GM10266 (cell line): ENCODE measurements at regions not wholly inside any gene's neighbourhood (a gene's known extent, or its start where the extent isn't known, plus 50 kb on each side); places are given as distances from the start of the nearest gene placed in this dataset.

Source experiments
- DNase-seq: peaks from one replicate; pipeline ENCODE4 v3.0.0; 2012; ENCODE audit errors: extremely low spot score
- TF ChIP-seq, protein P1 (sequence below): IDR thresholded peaks from 2 replicates; pipeline ENCODE4 v1.5.1; 2012; ENCODE audit warnings: mild to moderate bottlenecking, low read depth; ENCODE audit not compliant: control insufficient read depth, insufficient read depth; ENCODE audit errors: missing control alignments

DNA sequence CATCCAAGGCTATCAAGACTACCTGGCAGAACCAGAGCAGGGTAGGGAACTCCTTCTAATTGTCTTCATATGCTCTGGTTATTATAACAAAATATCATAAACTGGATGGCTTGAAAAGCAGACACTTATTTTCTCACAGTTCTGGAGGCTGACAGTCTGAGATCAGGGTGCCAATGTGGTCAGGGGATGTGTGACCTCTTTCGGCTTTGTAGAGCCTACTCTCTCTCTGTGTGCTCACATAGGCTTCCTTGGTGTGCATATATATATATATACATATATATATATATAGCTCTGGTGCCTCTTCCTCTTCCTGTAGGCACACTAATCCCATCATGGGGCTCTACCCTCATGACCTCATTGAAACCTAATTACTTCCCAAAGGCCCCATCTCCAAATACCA is 101.6 kb downstream of the ARL6IP6 start:
- no peak for DNase-seq
- TF ChIP-seq, protein P1, sequence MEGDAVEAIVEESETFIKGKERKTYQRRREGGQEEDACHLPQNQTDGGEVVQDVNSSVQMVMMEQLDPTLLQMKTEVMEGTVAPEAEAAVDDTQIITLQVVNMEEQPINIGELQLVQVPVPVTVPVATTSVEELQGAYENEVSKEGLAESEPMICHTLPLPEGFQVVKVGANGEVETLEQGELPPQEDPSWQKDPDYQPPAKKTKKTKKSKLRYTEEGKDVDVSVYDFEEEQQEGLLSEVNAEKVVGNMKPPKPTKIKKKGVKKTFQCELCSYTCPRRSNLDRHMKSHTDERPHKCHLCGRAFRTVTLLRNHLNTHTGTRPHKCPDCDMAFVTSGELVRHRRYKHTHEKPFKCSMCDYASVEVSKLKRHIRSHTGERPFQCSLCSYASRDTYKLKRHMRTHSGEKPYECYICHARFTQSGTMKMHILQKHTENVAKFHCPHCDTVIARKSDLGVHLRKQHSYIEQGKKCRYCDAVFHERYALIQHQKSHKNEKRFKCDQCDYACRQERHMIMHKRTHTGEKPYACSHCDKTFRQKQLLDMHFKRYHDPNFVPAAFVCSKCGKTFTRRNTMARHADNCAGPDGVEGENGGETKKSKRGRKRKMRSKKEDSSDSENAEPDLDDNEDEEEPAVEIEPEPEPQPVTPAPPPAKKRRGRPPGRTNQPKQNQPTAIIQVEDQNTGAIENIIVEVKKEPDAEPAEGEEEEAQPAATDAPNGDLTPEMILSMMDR, result no peak

DNA sequence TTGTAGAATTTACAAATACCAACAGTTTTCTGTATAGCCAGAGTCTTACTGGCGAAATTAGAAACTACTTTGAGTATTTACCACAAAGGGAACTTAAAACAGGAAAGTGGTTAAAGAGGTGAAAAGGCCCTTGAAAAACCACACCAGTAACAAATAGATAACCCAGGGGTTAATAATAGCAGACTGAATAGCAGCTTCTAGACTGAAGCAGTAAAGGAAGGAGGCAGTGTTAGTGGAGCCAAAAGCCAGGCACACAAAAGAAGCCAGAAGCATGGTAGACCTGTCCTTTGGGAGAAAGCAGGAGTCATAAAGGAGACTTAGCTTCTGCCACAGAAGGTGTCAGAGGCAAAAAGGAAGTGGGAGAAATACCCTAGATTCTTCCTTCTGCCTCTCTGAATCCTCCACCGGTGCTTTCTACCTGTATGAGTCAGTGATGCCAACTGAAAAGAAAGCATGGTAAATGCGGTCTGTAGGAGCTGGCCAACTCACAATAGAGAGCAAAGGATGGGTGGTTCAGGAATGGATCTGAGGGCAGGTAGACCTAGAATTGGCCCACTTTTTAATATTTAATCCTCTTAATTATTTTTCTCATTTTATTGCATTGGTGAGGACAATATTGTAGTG is 97.3 kb downstream of the ARL6IP6 start:
- TF ChIP-seq, protein P1, result no peak
- DNase-seq, result no peak

DNA sequence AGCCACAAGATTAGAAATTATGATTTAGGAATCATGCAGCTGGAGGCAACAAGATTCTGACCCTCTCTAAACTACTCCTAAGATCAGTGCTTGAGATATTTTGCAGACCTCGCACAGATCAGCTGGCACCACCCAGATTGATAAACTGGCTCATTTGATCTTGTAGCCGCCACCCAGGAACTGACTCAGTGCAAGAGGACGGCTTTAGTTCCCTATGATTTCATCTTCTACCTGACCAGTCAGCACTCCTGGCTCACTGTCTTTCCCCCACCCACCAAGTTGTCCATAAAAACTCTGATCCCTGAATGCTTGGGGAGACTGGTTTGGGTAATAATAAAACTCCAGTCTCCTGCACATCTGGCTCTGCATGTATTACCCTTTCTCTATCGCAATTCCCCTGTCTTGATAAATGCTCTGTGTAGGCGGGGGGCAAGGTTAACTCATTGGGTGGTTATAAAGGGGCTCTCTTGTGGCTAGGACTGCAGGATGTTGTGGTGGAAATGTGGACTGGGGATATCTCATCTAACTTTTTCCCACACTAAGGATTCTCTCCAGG is 96.1 kb downstream of the ARL6IP6 start:
- TF ChIP-seq, protein P1, result no peak
- no peak for DNase-seq

DNA sequence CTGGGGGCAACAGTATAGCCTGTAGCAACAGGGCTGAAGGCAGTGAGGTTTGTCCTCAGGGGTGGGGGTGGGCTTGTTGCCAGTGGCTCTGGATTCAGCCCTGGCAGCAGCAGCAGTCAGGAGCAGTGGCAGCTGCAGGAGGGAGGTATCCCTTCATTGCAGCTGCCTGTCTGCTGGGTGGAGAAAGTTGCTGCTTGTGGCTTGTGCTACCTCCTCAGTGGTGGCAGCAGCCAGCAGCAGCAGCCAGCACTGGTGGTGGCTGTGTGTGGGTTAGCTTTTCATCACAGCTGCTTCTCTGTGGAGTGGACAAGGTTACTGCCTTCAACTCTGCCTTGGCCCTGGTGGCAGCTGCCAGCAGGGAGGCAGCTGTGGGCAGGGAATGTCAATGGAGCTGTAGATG is 94.9 kb downstream of the ARL6IP6 start:
- no peak for DNase-seq
- TF ChIP-seq, protein P1, result no peak
